ENCODE measurements at regions not wholly inside any gene's neighbourhood (a gene's known extent, or its start where the extent isn't known, plus 50 kb on each side); places are given as distances from the start of the nearest gene placed in this dataset.

- TF ChIP-seq, protein P1, sequence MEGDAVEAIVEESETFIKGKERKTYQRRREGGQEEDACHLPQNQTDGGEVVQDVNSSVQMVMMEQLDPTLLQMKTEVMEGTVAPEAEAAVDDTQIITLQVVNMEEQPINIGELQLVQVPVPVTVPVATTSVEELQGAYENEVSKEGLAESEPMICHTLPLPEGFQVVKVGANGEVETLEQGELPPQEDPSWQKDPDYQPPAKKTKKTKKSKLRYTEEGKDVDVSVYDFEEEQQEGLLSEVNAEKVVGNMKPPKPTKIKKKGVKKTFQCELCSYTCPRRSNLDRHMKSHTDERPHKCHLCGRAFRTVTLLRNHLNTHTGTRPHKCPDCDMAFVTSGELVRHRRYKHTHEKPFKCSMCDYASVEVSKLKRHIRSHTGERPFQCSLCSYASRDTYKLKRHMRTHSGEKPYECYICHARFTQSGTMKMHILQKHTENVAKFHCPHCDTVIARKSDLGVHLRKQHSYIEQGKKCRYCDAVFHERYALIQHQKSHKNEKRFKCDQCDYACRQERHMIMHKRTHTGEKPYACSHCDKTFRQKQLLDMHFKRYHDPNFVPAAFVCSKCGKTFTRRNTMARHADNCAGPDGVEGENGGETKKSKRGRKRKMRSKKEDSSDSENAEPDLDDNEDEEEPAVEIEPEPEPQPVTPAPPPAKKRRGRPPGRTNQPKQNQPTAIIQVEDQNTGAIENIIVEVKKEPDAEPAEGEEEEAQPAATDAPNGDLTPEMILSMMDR (IDR thresholded peaks at IDR 0.05; ENCODE audit: low read length) = no peak
- TF ChIP-seq EZH2phosphoT487 (IDR thresholded peaks at IDR 0.05; ENCODE audit: low read length) (no peak), EZH2 (optimal IDR thresholded peaks at IDR 0.05; ENCODE audit: low read depth, low read length) (no peak)
Observed at GRCh38 chr9:105147110-105147871, 97.2 kb upstream of the SLC44A1 start.
